Neural cell (in vitro differentiated cells): ENCODE measurements at regions not wholly inside any gene's neighbourhood (a gene's known extent, or its start where the extent isn't known, plus 50 kb on each side); places are given as distances from the start of the nearest gene placed in this dataset.

ENCODE experiments used
- SMC3 ChIP-seq: fragments of 450-650 bp; conservative IDR thresholded peaks from 2 replicates; pipeline ENCODE4 v1.6.1; 2014; ENCODE audit warnings: antibody characterized with exemption, mild to moderate bottlenecking, moderate library complexity; ENCODE audit not compliant: poor library complexity
- TAF1 ChIP-seq: IDR thresholded peaks from 2 replicates; pipeline ENCODE4 v1.6.1; 2012; ENCODE audit warnings: low read depth
- TF ChIP-seq, protein P1 (sequence below): fragments of 450-650 bp; IDR thresholded peaks from 2 replicates; pipeline ENCODE4 v1.5.1; 2014; ENCODE audit warnings: antibody characterized with exemption, mild to moderate bottlenecking, moderate library complexity; ENCODE audit not compliant: poor library complexity, severe bottlenecking
- TF ChIP-seq, protein P2 (sequence below): IDR thresholded peaks from 2 replicates; pipeline ENCODE4 v1.6.1; 2012; ENCODE audit warnings: borderline replicate concordance

DNA sequence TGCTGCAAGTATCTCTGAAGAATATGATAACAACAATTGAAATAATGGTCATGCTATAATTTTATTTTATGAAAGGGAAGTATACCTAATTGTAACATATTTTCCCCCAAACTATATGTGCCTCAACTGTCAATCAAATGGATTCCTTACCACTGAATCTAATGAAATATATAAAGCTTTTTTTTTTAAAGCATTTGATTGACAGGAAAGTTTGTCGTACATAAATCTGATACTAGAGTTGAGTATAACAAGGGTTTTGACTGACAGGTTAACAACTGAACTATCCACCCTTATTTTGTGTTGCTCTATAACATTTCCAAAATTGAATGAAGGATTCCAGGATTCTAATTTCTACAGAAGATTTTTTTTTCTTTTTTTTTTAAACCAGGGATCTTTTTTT, 1333.3 kb upstream of the SLC39A10 start:
- TF ChIP-seq, protein P1, sequence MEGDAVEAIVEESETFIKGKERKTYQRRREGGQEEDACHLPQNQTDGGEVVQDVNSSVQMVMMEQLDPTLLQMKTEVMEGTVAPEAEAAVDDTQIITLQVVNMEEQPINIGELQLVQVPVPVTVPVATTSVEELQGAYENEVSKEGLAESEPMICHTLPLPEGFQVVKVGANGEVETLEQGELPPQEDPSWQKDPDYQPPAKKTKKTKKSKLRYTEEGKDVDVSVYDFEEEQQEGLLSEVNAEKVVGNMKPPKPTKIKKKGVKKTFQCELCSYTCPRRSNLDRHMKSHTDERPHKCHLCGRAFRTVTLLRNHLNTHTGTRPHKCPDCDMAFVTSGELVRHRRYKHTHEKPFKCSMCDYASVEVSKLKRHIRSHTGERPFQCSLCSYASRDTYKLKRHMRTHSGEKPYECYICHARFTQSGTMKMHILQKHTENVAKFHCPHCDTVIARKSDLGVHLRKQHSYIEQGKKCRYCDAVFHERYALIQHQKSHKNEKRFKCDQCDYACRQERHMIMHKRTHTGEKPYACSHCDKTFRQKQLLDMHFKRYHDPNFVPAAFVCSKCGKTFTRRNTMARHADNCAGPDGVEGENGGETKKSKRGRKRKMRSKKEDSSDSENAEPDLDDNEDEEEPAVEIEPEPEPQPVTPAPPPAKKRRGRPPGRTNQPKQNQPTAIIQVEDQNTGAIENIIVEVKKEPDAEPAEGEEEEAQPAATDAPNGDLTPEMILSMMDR: no peak
- TF ChIP-seq TAF1 (no peak), SMC3 (no peak)
- TF ChIP-seq, protein P2, sequence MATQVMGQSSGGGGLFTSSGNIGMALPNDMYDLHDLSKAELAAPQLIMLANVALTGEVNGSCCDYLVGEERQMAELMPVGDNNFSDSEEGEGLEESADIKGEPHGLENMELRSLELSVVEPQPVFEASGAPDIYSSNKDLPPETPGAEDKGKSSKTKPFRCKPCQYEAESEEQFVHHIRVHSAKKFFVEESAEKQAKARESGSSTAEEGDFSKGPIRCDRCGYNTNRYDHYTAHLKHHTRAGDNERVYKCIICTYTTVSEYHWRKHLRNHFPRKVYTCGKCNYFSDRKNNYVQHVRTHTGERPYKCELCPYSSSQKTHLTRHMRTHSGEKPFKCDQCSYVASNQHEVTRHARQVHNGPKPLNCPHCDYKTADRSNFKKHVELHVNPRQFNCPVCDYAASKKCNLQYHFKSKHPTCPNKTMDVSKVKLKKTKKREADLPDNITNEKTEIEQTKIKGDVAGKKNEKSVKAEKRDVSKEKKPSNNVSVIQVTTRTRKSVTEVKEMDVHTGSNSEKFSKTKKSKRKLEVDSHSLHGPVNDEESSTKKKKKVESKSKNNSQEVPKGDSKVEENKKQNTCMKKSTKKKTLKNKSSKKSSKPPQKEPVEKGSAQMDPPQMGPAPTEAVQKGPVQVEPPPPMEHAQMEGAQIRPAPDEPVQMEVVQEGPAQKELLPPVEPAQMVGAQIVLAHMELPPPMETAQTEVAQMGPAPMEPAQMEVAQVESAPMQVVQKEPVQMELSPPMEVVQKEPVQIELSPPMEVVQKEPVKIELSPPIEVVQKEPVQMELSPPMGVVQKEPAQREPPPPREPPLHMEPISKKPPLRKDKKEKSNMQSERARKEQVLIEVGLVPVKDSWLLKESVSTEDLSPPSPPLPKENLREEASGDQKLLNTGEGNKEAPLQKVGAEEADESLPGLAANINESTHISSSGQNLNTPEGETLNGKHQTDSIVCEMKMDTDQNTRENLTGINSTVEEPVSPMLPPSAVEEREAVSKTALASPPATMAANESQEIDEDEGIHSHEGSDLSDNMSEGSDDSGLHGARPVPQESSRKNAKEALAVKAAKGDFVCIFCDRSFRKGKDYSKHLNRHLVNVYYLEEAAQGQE: no peak
